ENCODE measurements at regions not wholly inside any gene's neighbourhood (a gene's known extent, or its start where the extent isn't known, plus 50 kb on each side); places are given as distances from the start of the nearest gene placed in this dataset.
A peak's percentile ranks its signal among the peaks of the same experiment; 100 is the strongest.

DNA sequence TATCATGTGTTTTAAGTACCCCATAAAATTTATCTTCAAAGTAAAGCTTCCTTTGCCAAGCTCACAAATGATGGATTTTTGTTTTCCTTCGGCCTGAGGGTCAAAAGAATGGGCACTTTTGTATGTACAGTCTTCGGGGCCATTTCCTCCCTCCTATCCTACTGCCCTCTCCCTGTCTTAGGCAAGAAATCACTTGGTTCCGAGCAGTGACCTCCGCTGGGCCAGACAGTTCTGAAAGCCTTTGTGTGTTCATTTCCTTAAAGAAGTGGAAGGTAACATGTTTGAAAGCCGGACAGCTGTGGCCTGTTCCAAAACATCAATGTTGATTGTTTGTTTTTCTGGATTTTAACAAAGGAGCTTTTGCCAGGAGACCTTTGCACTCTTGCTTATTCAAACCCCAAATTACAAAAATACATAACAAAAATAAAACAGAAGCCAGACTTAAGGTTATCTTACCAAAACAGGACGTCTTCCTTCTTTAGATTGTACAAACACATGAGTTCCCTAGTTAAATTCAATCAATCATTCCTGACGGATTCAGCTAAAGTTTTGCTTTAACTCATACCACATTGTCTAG is 110.6 kb upstream of the LIMCH1 start:
- DNase-seq = no peak

DNA sequence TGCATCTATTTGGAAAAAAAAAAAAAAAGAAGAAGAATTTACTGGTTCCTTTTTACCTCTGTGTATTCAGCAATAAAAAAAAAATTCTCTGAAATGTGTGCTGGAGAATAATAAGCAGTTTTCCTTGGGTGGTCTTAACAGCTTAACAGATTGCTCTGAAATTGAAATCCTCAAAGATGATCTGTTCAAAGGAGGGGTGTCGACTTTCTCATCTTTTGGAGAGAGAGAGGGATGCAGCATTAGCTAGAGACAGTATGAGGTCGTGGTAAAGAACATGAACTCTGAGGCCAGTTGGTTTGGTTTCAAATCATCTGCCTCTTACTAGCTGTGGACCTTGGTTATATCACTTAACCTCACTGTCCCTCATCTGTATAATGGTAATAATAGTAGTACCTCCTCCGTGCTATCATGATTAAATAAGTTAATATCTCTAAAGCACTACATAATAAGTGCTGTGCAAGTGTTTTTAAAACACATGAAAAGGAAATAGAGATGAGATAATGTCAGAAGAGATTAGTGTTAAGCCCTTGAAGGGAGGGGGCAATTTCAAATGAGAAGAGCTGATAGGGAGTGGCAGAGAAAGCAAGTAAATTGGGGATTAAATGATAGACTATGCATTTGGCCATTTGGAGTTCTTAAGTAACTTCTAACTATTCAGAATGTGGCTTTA is 109.9 kb upstream of the LIMCH1 start:
- DNase-seq = no peak

DNA sequence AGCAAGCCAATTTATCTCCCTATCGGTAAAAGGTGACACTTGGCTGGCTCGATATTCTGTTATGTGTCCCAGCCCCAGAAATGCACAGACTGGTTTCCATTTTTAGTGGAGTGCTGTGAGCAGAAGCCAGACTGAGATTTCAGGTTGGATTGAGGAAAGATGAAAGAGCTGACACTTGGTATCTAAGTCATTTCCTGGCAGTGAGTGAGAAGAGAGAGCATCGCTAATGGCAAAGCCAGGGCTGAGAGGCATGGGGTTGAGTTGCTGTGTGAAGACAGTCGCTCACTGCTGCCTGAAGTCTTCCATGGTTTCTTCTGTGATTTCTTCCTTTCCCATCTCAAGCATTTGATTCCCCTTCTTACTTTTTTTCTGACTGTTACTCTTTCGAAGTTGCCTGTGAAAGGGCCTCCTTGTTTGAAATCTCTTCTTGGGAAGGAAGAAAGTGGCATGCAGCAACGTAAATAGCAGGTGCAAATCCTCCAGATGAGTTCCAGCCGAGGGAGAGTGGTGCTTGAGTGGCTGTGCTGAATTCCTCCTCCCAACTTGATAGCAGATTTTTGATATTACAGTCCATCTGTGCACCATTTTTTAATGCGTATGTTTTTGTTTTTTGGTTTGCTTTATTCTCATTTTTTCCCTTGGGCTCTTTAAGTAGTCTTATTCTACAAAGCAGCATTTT is 109.2 kb upstream of the LIMCH1 start:
- DNase-seq = no peak

DNA sequence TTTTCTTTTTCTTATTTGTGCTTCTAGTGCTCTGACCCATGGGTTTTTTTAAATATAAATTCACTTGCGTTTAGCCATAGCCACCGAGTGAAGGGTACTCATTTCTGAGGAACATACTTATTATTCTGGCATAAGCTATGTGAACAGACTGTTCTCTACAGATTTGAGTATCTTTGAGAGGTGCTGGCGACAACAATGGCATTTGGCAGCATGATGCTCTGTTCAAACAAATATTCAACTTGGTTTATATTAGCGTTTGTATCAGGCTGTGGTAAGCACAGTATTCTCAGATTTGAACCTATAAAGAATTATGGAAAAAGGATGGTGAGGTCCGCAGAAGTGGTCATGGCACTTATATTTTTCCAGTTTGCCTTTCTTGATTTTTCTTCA is 108.7 kb upstream of the LIMCH1 start:
- DNase-seq = no peak

DNA sequence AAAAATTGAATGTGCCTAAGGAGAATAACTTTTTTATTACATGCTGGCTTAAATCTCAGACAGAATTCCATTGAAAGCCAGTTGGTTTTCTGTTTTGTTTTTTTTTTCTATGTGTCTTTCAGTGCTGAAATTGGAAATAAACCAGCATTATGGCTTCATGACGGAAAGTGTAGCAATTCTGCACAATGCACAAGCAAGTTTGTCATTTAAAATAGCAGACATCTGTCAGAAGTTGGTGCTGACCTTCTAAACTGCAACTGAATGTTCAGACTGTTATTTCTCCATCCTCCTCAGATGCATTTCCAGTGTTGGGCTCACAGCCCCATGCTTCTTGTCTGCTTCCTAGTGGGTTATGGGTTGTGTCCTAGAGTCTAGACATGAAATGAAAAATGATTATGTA is 107.2 kb upstream of the LIMCH1 start:
- DNase-seq = peak in 1 of 3 donors; percentile 76

DNA sequence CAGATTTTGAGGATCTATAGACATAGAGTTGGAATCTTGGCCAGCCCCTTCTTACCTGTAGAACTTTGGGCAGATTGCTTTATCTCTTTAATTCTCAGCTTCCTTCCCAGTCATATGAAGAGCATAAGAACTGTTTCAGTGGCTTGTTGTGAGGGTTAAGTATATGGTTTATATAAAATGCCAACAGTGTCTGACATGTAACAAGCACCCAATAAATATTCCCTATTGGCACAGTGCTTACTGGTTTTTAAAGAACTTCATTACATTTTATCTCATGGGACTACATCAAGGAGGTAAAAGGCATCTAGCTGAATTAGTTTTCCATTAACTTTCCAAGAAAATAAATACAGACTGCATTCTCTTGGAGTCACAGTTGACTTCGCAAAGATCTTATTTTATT is 106.7 kb upstream of the LIMCH1 start:
- no peak for DNase-seq

DNA sequence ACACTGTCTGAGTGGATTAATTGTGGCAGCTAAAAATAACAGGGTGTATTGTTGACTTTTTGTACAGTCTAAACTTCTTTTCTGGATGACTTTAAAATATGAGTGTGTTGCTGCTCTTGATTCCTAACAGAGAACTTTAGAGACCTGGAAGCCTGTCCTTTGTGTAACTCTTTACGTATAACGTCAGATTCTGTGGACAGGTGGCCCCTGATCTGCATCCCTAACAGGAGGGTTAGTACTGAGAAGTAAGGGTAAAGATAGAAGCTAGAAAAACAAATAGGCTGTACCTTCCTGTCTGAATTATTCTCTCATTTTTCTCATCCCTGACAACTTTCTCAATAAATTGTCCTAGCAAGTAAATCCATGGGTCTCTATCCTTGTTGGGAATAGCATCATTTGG is 105.7 kb upstream of the LIMCH1 start:
- DNase-seq = no peak

DNA sequence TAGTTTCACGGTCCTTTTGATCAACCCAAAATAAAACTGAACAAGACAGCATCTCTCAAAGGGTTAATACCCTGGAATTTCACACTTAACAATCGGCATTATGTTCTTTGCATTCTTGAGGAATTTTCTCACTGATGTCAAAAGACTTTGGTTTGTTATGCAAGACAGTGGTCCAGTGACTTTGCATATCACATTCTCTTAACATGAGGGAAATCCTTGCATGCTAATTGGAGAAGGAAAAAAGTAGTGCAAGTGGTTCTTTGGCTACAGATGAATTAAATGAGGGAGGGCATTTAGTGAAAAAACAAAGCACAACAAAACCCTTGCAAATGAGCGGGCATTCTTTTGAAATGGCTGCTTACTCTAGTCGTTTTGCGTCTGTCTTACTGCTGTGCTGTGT is 105.1 kb upstream of the LIMCH1 start:
- peak in 2 of 3 donors; percentile 34 to 69 for DNase-seq

DNA sequence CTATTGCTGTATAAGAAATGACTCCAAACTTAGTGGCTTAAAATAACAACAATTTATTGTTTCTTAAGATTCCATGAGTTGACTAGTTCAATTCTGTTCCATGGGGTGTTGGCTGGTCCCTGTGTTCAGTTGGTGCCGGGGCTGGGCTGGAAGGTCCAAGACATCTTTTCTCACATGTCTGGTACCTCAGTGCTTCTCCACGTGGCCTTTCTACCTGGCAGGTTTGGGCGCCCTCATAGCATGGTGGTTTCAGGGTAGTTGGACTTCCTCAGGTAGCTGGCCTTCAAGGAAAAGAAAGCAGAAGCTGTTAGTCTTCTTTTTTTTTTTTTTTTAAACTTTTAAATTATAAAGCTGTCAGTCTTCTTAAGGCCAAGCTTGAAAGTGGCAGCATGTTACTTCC is 104.6 kb upstream of the LIMCH1 start:
- DNase-seq = no peak

DNA sequence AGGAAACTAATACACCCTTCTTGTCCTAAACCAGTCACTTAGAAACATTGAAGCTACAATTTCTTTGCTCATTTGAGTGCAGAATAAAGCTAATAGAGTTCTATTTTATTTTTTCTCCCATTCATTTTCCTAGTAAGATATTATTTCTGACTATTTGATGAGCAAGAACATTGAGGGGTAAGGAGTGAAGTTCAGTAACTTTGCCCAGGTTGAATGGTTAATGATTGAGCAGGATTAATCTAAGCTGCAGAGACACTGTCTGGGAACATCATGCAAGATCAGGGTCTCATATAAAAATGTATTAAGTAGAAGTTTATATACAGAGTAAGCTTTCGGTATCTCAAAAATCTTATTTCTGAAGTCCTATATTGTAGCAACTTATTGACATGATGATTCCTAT is 102.4 kb upstream of the LIMCH1 start:
- no peak for DNase-seq

DNA sequence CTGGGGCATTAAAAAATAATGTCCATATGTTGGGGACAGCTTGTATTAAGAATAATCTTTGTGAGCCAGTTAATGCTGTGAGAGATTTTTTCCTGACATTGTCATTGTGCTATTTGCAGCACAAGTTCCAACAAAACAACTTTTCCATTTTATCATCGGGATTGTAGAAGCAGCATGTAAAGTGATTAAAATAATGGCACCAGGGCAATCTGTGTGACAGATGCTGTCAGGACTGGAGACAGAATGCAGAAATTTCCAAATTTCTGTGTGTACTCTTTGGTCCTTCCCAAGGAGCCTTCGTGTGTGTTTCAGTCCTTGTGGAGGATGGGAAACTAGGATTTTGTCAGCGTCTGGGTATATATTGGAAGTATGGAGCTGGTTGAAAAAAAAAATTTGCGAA is 101.5 kb upstream of the LIMCH1 start:
- peak in 1 of 3 donors; percentile 60 for DNase-seq

DNA sequence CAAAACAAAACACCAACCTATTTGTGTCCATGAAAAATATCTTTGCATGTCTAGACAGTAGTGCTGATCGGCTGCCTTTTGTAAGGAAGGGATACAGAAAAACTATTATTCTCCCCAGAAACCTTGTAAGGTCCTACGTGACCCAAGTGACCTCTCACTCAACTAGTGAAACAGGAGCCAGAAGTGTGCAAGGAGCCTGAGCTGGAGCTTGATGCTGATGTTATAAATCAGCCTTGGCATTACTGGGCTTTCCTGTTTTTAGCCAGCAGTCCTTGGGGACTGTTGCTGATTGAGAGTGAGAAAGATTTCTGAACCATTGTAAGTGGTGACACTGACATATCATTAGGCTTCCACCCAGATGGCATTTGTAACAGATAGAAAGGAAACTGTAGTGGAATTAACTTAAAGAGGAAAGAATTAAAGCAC is 100.8 kb upstream of the LIMCH1 start:
- DNase-seq = peak in 1 of 3 donors; percentile 67

DNA sequence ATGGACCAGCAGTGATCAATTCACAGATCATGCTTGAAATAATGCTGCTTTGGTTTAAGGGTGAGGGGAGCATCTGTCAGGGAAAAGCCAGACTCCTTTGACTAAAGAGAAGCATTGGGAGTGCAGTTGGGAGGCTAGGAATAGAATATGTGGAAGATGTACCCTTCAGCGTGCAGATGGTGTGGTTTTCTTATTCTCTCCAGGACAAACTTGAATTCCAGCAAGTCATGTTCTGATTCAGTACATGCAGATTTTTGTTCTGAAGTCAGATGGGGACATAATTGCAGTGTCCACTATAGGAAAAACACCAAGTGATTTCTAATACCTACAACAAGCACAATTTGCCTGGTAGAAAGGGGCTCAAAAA is 99.0 kb upstream of the LIMCH1 start:
- DNase-seq = no peak

DNA sequence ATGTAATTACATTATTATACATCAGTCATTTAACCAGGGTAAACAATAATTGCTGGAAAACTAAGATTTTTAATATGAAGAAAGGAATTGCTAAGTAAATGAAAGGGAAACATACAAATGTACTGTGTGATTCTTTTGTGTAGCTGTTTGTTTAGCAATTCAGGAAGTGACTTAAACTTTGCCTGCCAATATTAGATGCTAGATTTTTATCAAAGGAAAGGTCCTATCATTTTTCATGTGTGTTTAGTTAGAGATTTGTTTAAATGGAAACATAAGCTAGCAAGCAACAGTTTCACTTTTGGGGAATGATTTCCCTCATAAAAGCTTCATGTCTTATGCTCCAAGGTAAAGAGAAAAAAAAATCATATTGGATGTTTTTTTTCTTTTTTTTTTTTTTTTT is 95.1 kb upstream of the LIMCH1 start:
- DNase-seq = no peak

DNA sequence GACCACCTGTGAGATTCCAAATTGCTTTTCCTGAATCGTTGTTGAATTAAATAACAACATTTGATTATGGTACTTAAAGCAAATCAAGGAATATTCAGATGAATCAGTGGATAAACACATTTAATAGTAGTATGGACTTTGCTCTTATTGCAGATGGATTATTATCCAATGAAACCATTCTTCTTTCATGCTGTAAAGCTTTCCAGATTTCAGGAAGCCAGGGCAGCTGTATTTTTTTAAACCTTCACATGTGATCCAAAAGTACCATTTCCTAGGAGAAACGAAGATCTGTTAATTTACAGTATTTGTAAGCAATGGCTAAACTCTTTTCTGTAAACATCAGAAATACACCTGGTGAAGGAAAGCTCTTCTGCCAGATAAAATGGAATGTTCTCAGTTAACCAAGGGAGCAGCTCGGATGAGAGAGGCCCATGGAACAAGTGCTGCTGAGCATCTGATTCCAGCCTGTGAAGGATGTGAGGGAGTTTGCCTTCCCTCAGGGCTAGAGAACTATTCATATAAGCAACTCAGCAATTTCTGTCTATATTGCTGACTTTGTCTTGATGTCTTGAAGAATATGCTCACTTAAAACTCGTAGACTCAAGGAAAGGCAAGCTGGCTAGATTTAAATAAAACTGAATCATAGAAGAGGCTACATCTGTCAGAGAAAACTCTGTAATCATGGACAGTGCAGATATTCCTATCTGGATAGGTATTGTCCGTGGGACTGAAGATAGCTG is 94.4 kb upstream of the LIMCH1 start:
- peak in 1 of 3 donors; percentile 57 for DNase-seq

DNA sequence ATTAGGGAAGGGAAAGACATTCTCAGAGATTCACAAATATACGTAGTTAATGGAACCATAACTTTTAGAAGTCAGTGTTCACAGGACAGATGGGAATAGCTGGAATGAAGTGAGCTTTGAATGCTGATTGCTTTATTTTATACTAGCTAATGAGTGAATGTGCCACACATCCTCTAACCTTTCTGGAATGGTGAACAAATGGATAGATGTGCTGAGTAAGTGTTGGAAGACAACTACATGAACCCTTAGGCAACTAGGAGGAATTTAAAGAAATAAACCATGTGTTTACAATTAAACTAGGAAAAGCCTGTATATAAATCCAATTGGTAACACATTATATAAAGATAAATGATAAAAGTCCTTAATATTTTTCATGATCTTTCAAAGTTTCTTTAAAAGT is 91.6 kb upstream of the LIMCH1 start:
- no peak for DNase-seq

DNA sequence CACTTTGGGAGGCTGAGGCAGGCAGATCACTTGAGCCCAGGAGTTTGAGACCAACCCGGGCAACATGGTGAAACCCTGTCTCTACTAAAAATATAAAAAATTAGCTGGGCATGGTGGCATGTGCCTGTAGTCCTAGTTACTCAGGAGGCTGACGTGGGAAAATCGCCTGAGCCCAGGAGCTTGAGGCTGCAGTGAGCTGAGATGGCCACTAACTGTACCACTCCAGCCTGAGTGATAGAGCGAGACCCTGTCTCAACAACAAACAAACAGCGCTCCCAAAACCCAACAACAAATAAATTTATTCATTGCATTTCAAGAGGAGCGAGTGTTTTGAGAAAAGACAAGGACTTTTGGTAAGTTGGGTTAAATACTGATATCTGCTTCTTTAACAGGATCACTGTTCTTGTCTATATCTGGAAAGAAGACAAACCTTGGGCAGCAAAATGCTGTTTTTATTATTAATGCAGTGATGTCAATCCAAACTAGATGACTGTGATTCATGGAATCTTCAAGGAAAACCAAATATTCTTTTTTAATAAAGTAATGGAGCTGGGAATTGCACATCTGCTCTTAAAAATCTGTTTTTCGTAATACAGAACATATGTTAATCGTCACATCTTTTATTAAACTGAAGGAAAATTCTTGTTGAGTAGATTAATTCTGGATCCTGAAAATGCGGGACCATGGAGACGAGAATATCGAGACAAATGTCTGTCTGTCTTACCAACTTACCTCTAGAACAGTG is 90.8 kb upstream of the LIMCH1 start:
- DNase-seq = peak in 1 of 3 donors; percentile 57

DNA sequence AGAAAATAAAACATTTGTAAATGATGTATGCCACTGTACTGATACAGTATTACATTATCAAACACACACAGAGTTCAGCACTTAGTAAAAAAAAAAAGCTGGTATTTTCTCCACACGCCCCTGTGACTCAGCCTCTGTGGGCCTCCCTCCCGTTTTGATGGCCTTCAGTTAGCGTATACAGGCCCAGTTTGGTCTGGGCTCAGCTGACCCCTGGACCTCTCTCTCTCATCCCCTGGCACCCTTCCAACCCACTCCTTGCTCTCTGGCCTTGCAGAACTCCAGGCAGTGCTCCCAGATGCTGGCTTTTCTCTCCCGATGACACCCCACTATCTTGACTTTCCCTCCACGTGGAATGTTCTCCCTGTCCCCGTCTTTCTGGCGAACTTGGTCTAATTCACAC is 89.0 kb upstream of the LIMCH1 start:
- DNase-seq = peak in 1 of 3 donors; percentile 36

DNA sequence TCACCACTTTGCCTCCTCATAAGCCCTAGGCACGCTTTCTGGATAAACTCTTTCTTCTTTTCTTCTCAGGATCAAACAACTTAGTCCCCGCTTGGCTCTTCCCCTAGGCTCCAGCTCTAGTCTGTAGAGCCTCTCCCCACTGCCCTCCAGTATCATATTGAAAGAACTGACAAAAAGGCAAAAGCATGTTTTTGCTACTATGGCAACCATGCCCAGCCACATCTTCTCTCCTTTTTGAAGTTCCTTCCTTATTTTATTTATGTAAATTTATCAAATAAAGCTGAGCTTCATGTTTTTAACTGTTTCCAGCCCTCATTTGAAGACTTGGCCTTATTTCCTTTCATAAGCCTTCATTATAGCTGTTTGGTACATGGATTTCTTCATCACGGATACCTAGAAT is 86.0 kb upstream of the LIMCH1 start:
- no peak for DNase-seq

DNA sequence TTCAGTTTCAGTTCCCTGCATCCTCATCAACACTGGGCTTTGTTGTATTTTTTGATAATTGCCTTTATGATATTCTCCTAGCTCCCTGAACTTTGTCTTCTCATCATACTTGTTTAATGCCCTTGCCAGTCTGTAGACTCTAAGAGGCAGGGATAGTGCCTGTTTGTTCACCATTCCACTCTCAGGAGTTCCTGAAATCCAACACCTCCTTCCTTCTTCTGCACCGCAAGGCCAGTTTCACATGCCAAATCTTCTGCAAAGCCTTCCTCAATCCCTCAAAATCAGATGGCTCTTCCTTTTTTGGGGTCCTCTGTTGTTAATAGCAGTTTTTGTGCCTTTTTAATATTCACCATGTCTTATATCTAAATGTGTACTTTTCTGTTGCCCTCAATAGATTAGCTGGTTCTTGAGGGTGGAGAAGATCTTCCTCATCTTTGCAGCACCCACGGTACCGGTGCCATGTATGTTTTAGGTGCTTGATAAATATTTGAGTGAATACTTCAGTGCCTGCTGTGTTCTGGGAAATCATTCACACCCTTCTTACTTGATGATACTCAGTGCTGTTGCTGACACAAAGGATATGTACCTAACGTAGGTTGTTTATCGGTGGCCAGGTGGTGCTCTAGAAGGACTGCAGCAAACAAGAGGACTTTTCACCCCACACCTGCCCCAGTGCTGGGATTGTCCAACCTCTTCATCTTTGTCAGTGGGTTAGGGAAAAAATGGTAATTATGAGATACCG is 85.3 kb upstream of the LIMCH1 start:
- no peak for DNase-seq

DNA sequence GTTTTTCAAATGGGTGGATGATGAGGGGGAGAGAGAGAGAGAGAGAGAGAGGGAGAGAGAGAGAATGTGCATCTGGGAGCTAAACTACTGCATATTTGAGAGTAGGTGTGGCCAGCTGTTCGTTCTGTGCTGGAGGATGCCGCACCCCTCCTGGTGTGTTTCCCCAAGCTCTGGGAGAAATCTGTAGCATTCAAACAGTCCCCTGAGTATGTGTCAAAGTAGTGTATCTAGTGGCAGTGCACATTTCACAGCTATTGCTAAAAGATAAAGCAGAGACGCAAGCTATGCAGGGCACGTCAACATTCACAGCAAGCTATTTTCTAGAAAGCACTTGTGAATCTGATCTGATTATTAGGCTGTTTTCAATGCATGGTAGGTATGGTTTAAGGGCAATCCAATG is 83.5 kb upstream of the LIMCH1 start:
- DNase-seq = peak in 1 of 3 donors; percentile 57
